Stimulated activated CD8-positive, alpha-beta memory T cell treated with anti-CD3 and anti-CD28 coated beads, Interleukin-15, amount 100 ng/mL, for 24 hours (primary cell): ENCODE measurements at regions not wholly inside any gene's neighbourhood (a gene's known extent, or its start where the extent isn't known, plus 50 kb on each side); places are given as distances from the start of the nearest gene placed in this dataset.

Experiments
- DNase-seq: peaks from one replicate; pipeline ENCODE4 v3.0.0-alpha.2; 2020; ENCODE audit warnings: low read depth

DNA sequence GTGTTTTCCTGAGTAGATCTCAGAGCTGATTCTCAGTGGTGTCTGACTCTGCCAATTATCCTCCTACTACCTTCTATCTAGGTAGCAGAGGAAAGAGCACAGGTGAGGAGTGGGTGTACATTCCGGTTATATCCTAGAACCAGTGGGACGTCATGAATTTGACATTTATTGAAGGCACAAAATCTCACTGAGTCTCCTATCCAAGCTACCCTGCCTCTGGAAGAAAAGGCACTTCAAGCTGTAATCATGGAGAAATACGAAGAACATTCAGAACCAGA lies 952.2 kb downstream of the TUSC7 start:
- DNase-seq, result no peak

DNA sequence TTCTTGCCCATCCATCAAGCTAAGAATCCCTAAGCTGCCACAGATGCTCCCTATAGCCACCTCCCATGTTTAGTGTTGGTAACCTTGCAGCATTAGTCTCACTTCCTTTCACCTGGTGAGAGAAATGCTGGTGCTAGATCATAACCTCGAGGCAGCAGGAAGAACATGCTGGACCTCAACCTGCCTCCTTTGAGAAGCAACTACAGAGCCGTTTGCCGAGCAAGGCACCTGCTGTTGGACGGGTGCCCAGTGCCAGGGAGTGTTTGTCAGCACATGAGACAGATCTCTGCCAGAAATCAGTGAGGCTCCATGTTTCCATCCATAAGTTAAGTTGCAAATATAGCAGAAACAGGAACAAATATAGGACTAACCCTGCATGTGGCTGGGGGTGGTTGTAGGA lies 955.7 kb downstream of the TUSC7 start:
- no peak for DNase-seq

DNA sequence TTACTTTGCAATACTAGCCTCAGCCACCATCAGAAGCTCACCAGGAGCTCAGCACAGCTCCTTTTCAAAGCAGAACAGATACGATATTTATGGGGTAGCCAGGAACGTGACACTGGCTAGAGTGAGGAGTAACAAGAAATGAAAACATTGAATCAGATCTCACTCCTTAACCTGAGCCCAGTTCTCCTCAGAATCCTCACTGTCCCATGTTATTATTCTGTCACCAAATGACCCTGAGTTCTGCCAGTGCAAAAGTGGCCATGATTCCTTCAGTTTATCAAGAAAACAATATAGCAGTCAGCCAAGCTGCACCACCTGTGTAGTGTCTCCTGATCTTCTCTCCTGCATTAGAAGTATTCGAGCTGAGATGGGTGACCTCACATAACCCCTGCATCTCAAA lies 956.7 kb downstream of the TUSC7 start:
- no peak for DNase-seq

DNA sequence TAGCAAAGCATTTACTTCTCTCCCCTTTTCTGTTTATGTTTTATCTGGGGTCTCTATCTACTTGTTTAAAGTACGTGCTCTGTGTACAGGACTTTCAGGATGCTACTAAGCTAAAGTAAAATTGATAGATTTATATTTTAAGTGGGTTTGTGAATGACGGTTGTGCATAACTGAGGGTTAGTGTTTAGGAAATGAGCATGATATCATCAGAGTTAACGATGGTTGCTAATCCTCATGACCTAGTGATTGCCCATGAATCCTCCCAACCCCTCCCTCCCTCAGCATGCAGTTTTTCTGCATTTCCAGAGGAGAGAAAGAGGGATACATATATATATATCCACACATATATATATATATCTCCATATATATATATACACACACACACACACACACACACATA lies 957.2 kb downstream of the TUSC7 start:
- DNase-seq, result no peak

DNA sequence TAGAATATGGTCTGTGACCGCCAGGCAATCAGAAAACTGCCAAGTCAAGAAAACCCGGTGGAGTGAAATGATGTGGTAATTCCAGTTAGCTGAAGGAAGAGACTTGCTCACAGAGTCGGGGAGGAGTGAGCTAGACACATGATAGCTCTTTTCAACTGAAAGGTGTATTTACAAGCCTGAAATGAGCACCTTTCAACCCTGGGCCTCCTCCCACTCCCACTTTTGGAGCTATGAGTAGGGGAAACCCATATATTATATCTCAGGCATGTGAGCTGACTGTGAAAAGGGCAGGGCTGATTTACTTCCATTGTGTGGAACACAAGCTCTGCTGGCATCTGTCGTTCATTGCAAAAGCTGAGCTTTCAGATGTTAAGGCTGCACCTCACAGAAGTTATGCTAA lies 960.2 kb downstream of the TUSC7 start:
- DNase-seq, result no peak

DNA sequence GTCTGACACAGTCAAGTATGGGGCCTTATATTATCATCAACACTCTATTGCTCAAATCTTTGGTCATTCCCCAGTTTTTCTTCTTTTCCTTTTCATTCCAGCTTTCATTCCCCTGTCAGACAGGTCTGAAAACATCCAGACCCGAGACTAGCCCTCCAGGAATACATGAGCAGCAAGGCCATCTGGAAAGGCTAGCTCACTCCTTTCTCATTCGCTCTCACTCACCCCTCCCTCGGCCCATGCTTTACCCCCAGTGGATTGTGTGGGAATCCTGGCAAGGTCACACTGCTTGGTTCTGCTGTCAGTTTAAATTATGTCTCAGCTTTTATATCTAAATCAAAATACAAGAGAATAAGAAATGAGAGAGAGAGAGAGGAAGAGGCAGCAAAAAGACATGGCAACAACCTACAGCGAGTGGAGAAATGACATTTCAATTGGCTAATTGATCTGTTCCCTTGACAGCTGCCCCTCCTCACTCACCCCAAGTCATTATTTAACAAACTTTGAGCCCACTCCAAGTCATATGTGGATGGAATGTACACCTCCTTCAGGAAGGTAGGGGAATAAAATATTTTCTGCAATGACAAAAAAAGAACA lies 962.2 kb downstream of the TUSC7 start:
- DNase-seq, result no peak

DNA sequence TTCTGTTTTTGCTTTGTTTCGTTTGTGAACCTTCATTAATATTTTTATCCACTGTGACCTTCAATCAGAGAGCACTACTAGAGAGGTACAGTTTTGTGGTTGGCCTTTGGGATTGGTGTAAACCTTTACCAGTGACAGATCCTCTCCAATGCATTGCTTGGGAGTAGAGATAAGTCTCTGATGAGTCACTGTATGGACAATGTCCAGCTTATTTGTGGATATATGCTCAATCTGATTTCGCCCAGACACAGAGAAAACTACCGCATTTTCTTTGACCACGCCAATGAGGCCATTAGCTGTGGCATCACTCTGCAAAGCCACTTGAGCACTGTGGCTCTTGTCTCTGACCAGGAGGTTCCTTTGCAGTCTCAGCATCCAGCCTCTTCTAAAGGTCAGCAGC lies 964.7 kb downstream of the TUSC7 start:
- no peak for DNase-seq

DNA sequence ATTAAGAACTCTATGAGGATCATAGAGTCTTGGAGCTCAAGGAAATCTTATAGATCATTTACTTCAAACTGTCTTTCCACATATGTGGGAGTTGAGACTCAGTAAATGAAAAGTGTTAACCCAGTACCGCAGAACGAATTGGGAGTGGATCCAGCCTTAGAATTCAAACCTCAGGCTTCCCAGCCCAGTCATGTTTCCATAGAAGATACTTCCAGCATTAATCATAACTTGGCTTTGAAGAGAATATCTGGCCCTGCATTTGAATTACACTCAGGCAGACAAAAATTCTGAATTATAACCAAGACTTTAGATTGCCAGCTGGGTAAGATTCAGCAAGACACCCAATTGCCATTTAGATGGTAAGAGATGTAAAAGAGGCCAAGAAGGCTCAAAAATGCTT lies 972.0 kb downstream of the TUSC7 start:
- no peak for DNase-seq

DNA sequence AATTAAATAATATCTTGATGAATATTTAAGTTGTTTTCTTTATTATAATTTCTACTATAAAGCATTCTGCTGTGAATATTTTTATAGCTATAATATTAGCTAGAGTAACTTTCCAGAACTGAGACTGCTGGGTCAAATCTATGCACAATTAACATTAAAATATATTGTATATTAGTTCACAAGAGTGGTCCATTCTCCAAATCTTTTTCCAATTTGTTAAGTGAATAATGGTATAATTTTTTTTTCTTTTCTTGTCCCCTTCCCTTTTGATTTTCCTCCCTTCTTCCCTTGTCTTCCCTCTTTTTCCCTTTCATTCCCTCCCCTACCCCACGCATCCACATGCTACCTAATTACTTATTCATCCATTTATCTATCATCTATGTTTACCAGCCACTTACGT lies 977.5 kb downstream of the TUSC7 start:
- no peak for DNase-seq

DNA sequence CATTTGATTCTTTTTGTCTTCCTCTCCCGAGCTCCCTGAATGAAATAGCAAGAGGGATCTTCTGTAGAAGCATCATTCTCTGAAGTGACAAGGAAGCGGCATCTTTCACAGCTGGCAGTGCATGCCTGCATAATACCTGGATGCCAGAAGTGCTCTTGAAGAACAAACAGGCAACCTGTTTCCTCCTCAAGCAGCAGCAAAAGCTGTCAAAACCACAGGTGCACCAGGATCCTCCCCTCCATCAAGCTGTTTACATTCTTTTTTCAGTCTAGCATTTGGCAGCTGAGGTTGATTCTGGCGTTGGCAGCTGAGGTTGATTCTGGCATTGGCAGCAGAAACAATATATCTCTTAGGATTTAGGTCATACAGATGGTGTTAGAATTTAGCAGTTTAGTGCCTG lies 979.0 kb downstream of the TUSC7 start:
- no peak for DNase-seq

DNA sequence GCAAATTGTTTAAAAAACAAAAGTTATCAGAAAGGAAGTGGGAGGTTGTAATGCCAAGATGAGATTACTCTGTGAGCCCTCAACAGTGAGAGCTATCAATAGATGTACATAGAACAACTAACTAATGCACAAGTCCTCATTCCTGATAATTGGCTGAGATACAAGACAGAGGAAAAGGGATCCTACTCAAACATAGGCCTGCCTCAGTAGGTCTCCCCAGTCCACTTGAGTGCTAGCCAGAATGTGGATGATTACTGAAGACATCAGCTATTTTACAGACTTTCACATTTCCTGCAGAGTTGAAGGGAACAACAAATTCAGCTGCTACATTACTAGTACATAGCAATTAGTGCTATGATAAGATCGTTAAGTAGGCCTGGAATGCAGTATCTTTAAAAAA lies 981.9 kb downstream of the TUSC7 start:
- no peak for DNase-seq

DNA sequence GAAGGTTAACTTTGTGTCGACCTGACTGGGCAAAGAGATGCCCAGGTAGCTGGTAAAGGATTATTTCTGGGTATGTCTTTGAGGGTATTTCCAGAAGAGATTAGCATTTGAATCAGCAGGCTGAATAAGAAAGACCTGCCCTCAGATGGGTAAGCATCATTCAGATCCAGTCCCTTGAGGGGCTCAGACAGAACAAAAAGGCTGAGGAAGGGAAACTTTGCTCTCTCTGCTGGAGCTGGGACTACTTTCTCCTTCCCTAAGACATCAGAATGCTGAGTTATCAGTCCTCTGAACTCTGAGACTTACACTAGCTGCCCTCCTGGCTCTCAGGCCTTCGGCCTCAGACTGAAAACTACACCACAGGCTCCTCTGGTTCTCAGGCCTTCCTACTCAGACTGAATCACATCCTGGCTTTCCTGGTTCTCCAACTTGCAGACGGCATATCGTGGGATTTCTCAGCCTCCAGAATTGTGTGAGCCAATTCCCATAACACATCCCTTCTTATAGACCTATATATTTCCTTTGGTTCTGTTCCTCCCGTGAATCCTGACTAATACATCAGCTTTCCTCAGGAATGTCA lies 982.9 kb downstream of the TUSC7 start:
- DNase-seq, result no peak

DNA sequence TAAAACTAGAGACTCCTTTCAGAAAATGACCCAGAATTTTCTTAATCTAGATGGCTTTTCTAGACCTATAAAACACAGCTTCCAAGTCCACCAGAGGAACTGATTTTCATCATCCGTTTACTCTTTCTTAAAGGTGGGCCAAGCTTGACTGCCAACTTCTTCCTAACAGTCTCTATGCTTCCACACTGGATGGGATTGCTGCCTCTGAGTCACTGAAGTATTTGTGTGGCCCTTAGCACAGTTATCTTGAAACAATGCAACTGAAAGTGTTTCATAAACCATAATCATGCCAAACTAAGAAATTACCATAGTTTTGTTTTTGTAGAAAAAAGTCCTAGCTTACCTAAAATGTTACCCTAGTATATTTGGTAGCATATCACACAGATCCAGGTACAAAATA lies 985.7 kb downstream of the TUSC7 start:
- no peak for DNase-seq

DNA sequence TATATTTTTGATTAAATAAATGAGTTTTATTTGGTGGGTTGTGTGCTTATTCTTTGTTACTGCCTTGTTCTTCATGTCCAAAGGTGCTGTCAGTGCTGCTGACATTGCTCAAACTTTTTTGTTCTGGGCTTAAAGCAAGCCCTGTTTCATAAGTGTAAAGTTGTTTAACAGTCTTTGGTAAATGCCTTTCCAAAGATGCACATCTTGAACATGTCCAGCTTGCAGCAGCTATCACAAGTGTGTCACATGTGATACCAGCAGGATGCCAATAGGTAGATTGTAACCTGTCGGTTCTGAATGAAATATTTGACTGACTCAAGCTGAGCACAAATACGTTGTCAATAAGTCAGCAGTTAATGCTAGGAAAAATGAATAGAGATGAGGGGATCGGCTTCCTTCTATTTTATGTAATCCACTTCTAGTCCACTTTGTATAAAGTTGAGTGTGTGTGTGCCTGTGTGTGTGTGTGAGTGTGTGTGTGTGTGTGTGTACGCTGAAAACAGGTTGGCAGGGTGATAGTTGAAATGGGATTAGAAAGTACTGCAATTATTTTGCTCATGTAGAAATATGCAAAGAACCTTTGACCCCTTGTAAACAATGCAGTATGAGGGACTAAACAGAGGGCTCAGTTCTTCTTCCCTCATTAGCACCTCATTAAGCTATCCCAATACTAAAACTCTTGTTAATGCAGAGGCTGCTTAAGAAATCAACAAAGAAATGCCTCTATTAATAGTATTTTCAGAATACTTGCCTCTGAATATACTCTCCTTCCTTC lies 986.5 kb downstream of the TUSC7 start:
- no peak for DNase-seq

DNA sequence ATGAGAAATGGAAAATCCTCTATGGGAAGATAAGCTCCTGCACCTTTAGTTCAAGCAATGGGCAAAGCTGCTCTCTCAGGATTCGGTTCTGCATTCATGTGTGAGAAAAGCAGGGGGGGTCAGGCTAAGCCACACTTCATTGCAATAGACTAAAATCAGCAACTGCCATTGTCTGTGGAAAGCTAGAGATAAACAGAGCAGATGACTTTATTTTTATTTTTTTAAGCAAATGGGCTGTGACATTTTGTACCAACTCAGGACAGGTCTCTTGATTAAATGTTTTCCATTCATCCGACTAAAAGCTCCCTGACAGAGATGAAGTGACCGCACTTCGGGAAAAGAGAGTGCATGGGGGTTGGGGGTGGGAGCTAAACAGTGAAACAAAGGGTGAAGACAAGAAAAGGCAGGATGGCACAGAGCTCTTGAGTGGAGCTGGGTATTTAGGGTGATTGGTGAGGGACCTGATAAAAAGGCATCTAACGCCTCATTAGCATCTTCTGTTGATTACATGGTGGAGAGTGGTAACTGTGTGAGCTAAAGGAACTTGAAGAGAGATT lies 987.4 kb downstream of the TUSC7 start:
- no peak for DNase-seq

DNA sequence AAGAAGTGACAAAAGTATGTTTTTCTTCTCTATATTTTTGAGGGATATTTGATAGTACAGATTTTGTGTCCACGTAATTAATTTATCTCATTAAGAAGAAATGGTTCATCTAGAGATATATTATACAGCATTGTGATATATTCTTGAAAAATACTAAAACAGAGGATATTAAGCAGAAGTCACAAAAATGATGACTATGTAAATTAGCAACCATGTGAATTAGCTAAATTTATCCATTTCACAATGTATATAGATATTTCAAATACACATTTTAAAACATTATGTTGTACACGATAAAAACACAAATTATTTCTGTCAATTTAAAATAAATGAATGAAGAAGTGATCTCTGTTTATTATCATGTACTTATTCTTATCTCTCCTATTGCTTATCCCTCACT lies 989.5 kb downstream of the TUSC7 start:
- DNase-seq, result no peak

DNA sequence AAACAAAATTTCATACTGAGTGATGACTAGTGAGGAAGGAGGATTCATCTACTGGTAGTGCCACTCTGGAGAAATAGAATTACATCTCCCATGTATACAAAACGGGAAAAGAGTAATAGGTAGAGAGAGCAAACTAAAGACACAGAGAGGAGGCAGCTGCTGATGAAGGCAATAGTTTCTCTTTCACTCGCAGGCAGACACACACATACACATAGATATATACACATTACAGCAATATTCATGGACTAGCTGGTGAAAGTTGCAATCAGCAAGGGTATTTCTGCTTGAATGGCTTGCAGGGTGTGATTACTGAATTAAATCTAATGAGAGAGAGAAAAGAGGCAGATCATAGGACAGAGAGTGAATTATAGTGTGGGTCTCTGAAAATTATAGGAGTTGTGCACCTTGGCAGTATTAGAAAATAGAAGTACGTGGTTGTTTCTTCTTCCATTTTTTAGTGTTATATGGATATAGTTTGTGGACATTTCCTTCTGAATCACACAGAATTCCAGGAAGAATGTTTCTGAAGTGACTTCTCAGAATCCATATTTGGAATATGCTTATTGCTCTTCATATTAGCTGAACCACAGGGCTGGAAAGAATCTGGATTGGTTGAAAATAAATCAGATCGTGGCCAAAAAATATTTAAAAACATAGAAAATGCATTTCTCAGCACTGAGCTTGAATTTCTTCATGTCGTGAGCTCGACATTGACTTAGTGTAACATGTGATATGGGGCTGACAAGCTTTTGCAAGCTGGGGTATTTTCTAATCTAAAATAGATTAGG lies 991.2 kb downstream of the TUSC7 start:
- DNase-seq, result no peak

DNA sequence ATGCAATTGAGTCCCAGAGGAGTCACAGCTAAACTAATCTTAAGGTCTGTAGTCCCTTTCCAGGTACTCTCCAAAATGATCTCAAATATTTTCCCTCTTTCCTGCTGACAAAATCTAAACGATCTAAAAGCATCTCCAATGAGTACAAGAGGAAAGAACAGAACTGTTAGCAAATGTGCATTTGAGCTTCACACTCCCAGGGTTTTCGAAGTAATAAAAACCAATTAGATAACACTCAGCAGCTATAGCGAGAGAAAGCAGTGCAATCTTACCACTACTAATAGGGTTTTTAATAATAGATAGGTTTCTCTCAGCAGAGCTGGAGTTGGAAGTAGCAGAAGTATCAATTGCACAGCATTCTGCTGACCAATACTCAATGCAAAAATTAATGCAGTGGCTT lies 995.4 kb downstream of the TUSC7 start:
- DNase-seq, result no peak

DNA sequence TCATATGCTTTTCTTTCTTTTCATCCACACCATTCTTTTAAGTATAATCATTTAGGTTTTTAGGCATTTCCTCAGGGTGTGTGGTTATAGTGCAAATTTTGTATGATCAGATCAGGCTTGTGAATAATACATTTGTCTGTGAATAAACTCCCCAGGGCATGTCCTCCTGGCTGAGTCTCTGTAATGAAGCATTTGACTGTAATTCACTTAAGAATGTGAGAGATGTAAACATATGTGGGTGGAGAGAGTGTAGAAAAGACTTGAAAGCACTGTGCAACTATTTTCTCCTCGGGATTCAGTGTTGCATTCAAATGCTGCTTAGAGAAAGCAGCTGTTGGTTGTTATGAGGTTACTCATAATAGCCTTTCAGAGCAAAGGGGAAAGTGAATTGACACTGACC lies 996.5 kb downstream of the TUSC7 start:
- DNase-seq, result no peak

DNA sequence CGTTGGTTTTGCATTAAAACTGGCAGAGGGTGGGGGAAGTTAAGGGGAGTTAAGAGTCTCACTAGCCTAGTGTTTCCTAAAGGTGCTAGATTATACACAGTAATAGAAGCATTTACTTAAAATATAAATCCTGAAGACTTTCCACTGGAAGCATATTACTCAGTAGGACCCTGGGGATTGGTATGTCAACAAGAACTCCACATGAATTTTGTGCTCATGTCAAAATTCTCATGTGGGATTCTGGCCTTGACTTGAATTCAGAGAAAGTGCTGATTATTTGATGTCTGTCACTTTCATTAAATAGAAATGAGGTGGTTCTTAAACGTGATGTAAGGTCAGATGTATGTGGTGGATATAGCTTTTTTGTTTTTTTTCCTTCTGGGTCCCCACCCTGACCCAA lies 997.2 kb downstream of the TUSC7 start:
- no peak for DNase-seq

DNA sequence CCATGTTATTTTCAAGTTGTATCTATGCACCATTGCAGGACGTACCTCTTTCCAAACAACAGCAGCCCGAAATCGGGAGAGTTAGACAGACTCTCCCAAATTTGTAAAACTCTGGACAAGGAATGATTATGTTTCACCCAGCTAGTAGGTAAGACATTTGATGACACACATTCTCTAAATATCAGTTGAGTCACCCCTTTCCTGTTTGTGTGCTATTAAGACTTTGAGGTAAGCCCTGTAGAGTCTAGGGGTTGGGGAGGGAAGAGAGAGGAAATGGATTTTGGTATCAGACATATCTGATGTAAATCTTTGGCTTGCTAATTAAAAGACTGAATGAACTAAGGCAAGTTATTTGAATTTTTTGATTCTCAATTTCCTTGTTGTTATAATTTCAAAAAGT lies 999.0 kb downstream of the TUSC7 start:
- no peak for DNase-seq

DNA sequence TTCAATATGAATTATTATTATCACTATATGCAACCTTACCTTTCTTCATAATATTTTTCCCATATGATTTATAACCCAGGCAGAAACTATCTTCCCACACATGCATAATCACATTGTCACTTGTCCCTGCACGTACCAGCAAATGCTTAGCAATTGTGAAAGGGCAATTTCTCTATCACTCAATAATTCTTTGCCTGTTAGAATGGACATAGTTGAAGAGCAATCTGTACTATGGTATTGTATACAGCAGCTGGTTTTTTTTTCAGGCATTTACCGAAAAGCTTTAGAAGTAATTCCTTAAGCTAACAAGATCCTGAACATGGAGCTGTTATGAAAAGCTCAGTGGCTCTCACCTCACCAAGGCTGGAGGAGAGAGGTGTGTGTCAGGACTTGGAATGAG lies 999.5 kb downstream of the TUSC7 start:
- DNase-seq, result no peak

DNA sequence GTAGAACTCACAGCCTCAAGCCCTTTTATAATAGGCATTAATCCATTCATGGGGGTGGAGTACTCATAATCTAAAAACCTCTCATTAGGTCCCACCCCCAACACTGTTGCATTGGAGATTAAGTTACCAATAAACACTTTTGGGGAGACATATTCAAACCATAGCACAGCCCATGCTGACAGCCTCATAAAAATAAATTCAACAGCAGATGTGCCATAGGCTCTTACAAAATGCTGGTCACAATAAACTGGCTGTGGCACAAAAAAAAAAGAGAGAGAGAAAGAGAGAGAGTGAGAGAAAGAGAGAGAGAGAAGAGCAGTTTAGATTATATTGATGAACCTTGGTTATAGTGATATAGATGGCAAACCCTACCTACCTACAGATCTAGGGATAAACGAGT lies 1000.9 kb downstream of the TUSC7 start:
- no peak for DNase-seq
